ENCODE measurements at regions not wholly inside any gene's neighbourhood (a gene's known extent, or its start where the extent isn't known, plus 50 kb on each side); places are given as distances from the start of the nearest gene placed in this dataset.

DNA sequence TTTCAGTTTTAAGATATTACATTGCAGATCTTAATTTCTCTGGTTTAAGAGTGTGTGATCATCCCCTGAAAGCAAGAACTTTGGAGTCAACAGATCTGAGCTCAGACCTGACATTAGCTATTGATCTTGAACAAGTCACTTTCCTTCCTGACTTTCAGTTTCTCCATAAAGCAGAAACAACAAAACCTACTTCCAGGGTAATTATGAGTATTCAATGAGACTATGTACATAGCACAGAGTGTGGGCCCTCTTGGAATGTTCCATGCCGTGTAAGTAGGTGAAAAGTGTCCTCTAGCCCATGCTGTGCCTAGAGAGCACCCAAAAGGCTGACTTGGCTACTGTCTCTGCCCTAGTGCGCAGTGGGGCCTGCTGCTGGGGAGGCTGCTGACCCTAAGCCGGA, 188.0 kb upstream of the RPL34 start:
- Histone ChIP-seq H3K9ac (no peak overlapping the region), H3K27me3 (ENCODE audit: insufficient read depth) (no peaks in the 10 kb centered on the region), H3K4me2 (no peak overlapping the region), H2AFZ (ENCODE audit: low read depth) (no peak overlapping the region), H3K36me3 (replicated peaks in 1 of 2; ENCODE audit: control insufficient read depth in 1 of 2, insufficient read depth in 2 of 2, low read length in 1 of 2) (no peaks in the 10 kb centered on the region), H3K4me3 (ENCODE audit: low read depth in 2 of 2, low read length in 1 of 2) (no peak overlapping the region), H3K9me3 (no peaks in the 10 kb centered on the region), H3K79me2 (ENCODE audit: insufficient read depth) (no peaks in the 10 kb centered on the region), H3K9me2 (no peaks in the 10 kb centered on the region), H3K27ac (ENCODE audit: low read depth in 2 of 2, low read length in 1 of 2) (no peak overlapping the region), H3F3A (replicated peaks; ENCODE audit: insufficient read depth) (no peaks in the 10 kb centered on the region), H3K4me1 (ENCODE audit: control insufficient read depth in 1 of 2, insufficient read depth in 2 of 2, low read depth in 1 of 2, low read length in 1 of 2) (no peaks in the 10 kb centered on the region), H4K20me1 (ENCODE audit: insufficient read depth) (no peaks in the 10 kb centered on the region)
- WGBS (ENCODE audit: low lambda C conversion rate): 14% methylated on average over 3 of the region's 3 CpGs
- CTCF ChIA-PET: interaction anchor here (1.4 kb wide), 1 partner anchor 12 kb away, joined by 3 read pairs; no protein-coding TSS in a partner anchor
- POLR2A ChIA-PET: no interaction called here
- TF ChIP-seq RAD21 (IDR thresholded peaks at IDR 0.05; ENCODE audit: low read length) (no peak), TEAD4 (IDR thresholded peaks at IDR 0.05; ENCODE audit: borderline replicate concordance, insufficient read depth) (no peak), MEF2A (IDR thresholded peaks at IDR 0.05; ENCODE audit: borderline replicate concordance, low read depth) (no peak), REST (IDR thresholded peaks at IDR 0.05; ENCODE audit: low read depth, low read length) (no peak), SMC3 (IDR thresholded peaks at IDR 0.05; ENCODE audit: low read depth, low read length) (no peak), ZBTB33 (IDR thresholded peaks at IDR 0.05; ENCODE audit: borderline replicate concordance, low read depth) (no peak), RXRA (IDR thresholded peaks at IDR 0.05; ENCODE audit: borderline replicate concordance, low read depth) (no peak)
- DNase-seq: no peak

- Histone ChIP-seq H3F3A (replicated peaks; ENCODE audit: insufficient read depth) (no peaks in the 10 kb centered on the region), H3K27ac (ENCODE audit: low read depth in 2 of 2, low read length in 1 of 2) (no peak overlapping the region), H3K9me3 (no peaks in the 10 kb centered on the region), H2AFZ (ENCODE audit: low read depth) (no peak overlapping the region), H3K36me3 (replicated peaks in 1 of 2; ENCODE audit: control insufficient read depth in 1 of 2, insufficient read depth in 2 of 2, low read length in 1 of 2) (no peaks in the 10 kb centered on the region), H3K27me3 (ENCODE audit: insufficient read depth) (no peaks in the 10 kb centered on the region), H3K79me2 (ENCODE audit: insufficient read depth) (no peaks in the 10 kb centered on the region), H3K4me2 (no peak overlapping the region), H3K4me3 (ENCODE audit: low read depth in 2 of 2, low read length in 1 of 2) (no peak overlapping the region), H3K4me1 (ENCODE audit: control insufficient read depth in 1 of 2, insufficient read depth in 2 of 2, low read depth in 1 of 2, low read length in 1 of 2) (no peaks in the 10 kb centered on the region), H4K20me1 (ENCODE audit: insufficient read depth) (no peaks in the 10 kb centered on the region), H3K9ac (no peak overlapping the region), H3K9me2 (no peaks in the 10 kb centered on the region)
- CTCF ChIA-PET: interaction anchor here (1.4 kb wide), 1 partner anchor 11 kb away, joined by 3 read pairs; no protein-coding TSS in a partner anchor
- POLR2A ChIA-PET: no interaction called here
- 21% methylated on average over 1 of the region's 1 CpG for WGBS (ENCODE audit: low lambda C conversion rate)
- DNase-seq: no peak
- TF ChIP-seq TEAD4 (IDR thresholded peaks at IDR 0.05; ENCODE audit: borderline replicate concordance, insufficient read depth): no peak
- no peak for TF ChIP-seq RXRA (IDR thresholded peaks at IDR 0.05; ENCODE audit: borderline replicate concordance, low read depth)
- TF ChIP-seq YY1 (IDR thresholded peaks at IDR 0.05; ENCODE audit: low read depth): no peak
- no peak for TF ChIP-seq JUND (IDR thresholded peaks at IDR 0.05)
- no peak for TF ChIP-seq GATA2 (CRISPR knock-in tag; IDR thresholded peaks at IDR 0.05)
- TF ChIP-seq CHD2 (IDR thresholded peaks at IDR 0.05; ENCODE audit: low read length, partially characterized antibody): no peak
- TF ChIP-seq SMC3 (IDR thresholded peaks at IDR 0.05; ENCODE audit: low read depth, low read length): no peak
- no peak for TF ChIP-seq ELF1 (IDR thresholded peaks at IDR 0.05)
- TF ChIP-seq, protein P1, sequence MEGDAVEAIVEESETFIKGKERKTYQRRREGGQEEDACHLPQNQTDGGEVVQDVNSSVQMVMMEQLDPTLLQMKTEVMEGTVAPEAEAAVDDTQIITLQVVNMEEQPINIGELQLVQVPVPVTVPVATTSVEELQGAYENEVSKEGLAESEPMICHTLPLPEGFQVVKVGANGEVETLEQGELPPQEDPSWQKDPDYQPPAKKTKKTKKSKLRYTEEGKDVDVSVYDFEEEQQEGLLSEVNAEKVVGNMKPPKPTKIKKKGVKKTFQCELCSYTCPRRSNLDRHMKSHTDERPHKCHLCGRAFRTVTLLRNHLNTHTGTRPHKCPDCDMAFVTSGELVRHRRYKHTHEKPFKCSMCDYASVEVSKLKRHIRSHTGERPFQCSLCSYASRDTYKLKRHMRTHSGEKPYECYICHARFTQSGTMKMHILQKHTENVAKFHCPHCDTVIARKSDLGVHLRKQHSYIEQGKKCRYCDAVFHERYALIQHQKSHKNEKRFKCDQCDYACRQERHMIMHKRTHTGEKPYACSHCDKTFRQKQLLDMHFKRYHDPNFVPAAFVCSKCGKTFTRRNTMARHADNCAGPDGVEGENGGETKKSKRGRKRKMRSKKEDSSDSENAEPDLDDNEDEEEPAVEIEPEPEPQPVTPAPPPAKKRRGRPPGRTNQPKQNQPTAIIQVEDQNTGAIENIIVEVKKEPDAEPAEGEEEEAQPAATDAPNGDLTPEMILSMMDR (IDR thresholded peaks at IDR 0.05): no peak
- no peak for TF ChIP-seq RAD21 (IDR thresholded peaks at IDR 0.05; ENCODE audit: low read length)
- TF ChIP-seq REST (IDR thresholded peaks at IDR 0.05; ENCODE audit: low read depth, low read length): no peak
- no peak for TF ChIP-seq MXI1 (IDR thresholded peaks at IDR 0.05; ENCODE audit: low read depth, low read length)
- no peak for TF ChIP-seq SIN3A (IDR thresholded peaks at IDR 0.05; ENCODE audit: borderline replicate concordance, low read depth, low read length)
Observed at GRCh38 chr4:108431986-108432385, 188.4 kb upstream of the RPL34 start.
